ENCODE measurements at regions not wholly inside any gene's neighbourhood (a gene's known extent, or its start where the extent isn't known, plus 50 kb on each side); places are given as distances from the start of the nearest gene placed in this dataset.

GRCh38 chr3:71991681-71992080 is 206.7 kb upstream of the PROK2 start:
- TF ChIP-seq POLR2A (IDR thresholded peaks at IDR 0.05) (no peak), CTCF (IDR thresholded peaks at IDR 0.05) (no peak)
